Stimulated activated CD4-positive, alpha-beta T cell treated with anti-CD3 and anti-CD28 coated beads, Interleukin-2, amount 100 ng/mL, for 48 hours (primary cell): ENCODE measurements at regions not wholly inside any gene's neighbourhood (a gene's known extent, or its start where the extent isn't known, plus 50 kb on each side); places are given as distances from the start of the nearest gene placed in this dataset.
"Not testable (repeated sequence)": the region's sequence is repeated elsewhere in the genome, so short reads cannot be mapped to it uniquely, and the experiment has no call there.

Experiments
- DNase-seq, 2 donors: peaks; one replicate each; pipeline ENCODE4 v3.0.0-alpha.2; 2020

GRCh38 chr5:119694284-119694683 lies 64.9 kb downstream of the FAM170A start:
- DNase-seq: no peak

DNA sequence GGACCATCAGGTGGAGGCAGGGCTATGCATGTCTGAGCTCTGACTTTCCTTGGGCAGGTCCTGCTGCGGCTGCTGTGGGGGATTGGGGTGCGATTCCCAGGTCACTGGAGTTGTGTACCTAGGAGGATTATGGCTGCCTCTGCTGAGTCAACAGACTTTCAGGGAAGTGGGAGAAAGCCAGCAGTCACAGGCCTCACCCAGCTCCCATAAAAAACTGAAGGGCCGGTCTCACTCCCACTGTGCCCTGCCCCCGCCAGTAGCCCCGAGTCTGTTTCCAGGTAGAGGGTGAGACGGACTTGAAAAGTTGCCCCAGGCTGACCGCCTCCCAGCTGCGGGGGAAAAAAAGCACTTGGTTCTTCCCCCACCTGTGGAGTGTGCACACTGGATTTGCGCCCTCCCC lies 76.7 kb downstream of the FAM170A start:
- DNase-seq: no peak

- no peak for DNase-seq
These were observed 78.9 kb downstream of the FAM170A start for GRCh38 chr5:119708076-119708790.

- no peak for DNase-seq
These were observed 92.4 kb downstream of the FAM170A start for GRCh38 chr5:119721775-119722174.

DNA sequence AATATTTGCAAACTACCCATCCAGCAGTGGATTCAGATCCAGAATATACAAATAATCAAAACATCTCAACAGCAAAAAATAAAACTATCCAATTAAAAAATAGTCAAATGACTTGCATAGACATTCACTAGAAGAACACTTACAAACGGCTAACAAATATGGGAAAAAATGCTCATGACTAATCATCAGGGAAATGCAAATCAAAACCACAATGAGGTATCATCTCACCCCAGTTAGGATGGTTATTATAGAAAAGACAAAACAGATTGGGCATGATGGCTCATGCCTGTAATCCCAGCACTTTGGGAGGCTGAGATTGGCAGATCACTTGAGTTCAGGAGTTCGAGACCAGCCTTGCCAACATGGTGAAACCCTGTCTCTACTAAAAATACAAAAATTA lies 95.9 kb downstream of the FAM170A start:
- DNase-seq: not testable (repeated sequence)

GRCh38 chr5:119726544-119726943 lies 97.2 kb downstream of the FAM170A start:
- DNase-seq: no peak

GRCh38 chr5:119740225-119740624 lies 110.9 kb downstream of the FAM170A start:
- no peak for DNase-seq

DNA sequence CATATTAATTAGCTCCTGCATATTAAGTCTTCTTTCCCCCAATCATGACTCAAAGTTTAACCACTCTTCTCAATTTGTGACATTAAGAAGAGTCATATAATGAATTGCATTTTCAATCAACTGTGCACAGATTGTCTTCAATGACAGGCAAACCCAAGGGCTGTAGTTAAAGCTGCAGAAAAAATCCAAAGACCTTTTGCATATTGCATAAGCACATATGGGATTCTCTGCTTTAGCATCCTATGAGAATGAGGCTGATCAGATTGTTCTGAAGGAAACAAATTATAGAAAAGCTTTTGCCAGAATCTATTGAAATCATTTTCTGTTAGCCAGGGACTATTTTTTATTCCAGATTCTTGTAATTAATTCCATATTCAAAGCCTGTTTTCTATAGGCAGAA lies 112.3 kb downstream of the FAM170A start:
- DNase-seq: no peak

- no peak for DNase-seq
These were observed 113.0 kb downstream of the FAM170A start for GRCh38 chr5:119742311-119742710.

DNA sequence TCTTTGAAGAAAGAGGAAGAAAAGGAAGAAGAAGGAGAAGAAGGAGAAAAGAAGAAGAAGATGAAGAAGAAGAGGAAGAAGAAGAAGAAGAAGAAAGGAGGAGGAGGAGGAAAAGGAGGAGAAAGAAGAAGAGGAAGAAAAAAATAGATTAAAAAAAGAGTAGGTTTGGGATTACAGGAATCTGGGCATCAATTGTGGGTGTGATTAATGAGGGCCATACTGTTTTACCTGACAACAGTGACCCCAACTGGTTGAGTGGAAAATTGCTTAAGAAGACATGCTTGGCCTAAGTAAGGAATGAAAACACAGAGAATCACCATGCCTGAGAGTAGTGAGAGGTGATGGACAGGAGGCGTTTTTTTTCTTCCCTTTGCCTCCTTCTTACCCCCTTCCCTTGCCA lies 114.6 kb downstream of the FAM170A start:
- DNase-seq: peak in 1 of 2 donors; percentile 5

DNA sequence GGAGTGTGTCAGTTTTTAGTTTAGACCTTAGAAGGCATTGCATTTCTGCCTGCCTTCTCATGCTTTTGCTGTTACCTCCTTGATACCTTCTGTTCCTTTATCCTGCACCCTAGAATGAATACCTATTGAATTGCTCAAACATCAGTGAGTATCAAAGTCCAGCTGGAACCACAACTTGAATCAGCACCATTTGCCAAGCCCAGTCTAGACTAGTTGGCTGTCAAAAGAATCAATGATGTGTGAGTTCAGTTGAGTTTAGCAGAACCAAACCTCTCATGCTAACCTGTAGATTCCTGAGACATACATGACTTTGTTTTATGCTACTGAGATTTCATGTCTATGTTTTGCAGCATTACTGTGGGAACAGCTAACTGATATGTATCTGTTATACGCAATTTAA lies 116.6 kb downstream of the FAM170A start:
- DNase-seq: no peak

- no peak for DNase-seq
These were observed 117.6 kb downstream of the FAM170A start for GRCh38 chr5:119746984-119747383.

DNA sequence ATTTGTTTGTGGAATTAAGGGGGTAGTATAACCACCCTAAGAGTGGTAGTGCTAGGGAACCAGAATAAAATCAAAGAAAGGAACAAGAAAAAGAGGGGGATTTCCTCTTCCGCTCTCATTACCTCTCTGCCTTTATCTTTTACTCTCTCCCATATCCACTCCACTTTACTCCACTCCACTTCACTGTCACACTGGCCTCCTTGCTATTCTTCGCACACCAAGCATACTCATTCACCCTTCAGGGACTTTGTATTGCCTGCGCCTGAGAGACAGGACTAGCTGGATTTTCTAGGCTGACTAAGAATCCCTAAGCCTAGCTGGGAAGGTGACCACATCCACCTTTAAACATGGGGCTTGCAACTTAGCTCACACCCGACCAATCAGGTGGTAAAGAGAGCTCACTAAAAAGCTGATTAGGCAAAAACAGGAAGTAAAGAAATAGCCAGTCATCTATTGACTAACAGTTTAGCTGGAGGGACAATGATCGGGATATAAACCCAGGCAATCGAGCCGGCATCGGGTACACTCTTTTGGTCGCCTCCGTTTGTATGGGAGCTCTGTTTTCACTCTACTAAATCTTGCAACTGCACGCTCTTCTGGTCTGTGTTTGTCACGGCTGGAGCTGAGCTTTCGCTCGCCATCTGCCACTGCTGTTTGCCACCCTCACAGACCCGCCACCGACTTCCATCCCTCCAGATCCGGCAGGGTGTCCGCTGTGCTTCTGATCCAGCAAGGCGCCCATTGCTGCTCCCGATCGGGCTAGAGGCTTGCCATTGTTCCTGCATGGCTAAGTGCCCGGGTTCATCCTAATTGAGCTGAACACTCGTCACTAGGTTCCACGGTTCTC lies 121.8 kb downstream of the FAM170A start:
- no peak for DNase-seq

- DNase-seq: no peak
These were observed 122.4 kb downstream of the FAM170A start for GRCh38 chr5:119751734-119752094.

- DNase-seq: no peak
These were observed 123.8 kb downstream of the FAM170A start for GRCh38 chr5:119752921-119753886.

GRCh38 chr5:119754825-119755224 lies 125.5 kb downstream of the FAM170A start:
- DNase-seq: not testable (repeated sequence)

GRCh38 chr5:119757276-119757675 lies 127.9 kb downstream of the FAM170A start:
- no peak for DNase-seq

DNA sequence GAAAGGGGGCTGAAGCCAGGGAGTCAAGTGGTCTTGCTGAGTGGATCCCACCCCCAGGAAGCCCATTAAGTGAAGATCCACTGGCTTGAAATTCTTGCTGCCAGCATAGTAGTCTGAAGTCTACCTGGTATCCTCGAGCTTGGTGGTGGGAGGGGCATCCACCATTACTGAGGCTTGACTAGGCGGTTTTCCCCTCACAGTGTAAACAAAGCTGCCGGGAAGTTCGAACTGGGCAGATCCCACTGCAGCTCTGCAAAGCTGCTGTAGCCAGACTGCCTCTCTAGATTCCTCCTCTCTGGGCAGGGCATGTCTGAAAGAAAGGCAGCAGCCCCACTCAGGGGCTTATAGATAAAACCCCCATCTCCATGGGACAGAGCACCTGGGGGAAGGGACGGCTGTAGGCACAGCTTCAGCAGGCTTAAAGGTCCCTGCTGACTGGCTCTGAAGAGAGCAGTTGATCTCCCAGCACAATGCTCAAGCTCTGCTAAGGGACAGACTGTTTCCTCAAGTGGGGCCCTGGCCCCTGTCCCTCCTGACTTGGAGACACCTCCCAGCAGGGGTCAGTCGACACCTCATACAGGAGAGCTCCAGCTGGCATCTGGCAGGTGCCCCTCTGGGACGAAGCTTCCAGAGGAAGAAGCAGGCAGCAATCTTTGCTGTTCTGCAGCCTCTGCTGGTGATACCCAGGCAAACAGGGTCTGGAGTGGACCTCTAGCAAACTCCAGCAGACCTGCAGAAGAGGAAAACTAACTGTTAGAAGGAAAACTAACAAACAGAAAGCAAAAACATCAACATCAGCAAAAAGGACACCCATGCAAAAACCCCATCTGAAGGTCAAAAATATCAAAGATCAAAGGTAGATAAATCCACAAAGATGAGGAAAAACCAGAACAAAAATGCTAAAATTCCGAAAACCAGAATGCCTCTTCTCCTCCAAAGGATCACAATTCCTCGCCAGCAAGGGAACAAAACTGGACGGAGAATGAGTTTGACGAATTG lies 140.6 kb downstream of the FAM170A start:
- not testable (repeated sequence) for DNase-seq

DNA sequence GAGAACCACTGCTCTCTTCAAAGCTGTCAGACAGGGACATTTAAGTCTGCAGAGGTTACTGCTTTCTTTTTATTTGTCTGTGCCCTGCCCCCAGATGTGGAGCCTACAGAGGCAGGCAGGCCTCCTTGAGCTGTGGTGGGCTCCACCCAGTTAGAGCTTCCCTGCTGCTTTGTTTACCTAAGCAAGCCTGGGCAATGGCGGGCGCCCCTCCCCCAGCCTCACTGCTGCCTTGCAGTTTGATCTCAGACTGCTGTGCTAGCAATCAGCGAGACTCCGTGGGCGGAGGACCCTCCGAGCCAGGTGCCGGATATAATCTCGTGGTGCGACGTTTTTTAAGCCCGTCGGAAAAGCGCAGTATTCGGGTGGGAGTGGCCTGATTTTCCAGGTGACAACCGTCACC lies 150.8 kb downstream of the FAM170A start:
- not testable (repeated sequence) for DNase-seq

- no peak for DNase-seq
These were observed 155.7 kb downstream of the FAM170A start for GRCh38 chr5:119785057-119785456.

DNA sequence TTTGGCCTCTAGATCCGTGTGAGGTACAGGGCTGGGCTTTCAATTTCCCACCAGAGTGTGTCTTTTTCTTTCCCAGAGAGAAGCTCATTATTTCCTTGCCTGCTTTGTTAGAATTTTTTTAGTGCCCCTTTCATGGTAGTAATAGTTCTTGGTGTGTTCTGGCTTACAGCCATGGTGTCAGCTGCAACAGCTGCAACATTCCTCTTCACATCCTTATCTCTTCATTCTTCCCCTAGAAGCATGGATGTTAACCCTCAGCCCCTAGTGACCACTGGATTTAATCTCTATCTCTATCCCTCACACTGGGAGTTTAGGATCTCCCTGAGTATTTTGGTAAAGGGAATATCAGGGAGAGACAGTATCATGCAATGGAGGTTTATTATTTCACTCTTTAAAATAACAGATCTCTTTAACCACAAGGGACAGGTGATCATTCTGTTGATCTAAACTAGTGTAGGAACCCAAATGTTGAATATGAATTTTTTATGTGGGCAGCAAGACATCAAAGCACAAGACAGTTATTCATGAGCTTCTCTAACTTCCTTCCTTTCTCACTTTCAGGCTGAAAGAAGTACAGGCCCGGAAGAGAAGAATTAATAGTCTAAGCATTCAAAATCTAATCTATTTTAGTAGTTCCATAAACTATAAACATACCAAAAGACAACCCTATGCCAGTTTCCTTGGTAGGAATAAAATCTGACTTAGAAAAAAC lies 160.2 kb downstream of the FAM170A start:
- no peak for DNase-seq
